B cell (primary cell): ENCODE measurements at regions not wholly inside any gene's neighbourhood (a gene's known extent, or its start where the extent isn't known, plus 50 kb on each side); places are given as distances from the start of the nearest gene placed in this dataset.

Experiments used
- ATAC-seq: fragments of 200-7000 bp; cut with Tn5 transposase; one replicate; pipeline ENCODE4 v1.10.0; 2021; ENCODE audit warnings: low read depth, mild to moderate bottlenecking, moderate number of reproducible peaks, moderate library complexity
- CTCF ChIA-PET: fragments of 350-600 bp; sonication (Branson Sonifier 250); formaldehyde crosslinking; loops from one replicate; lab custom pipeline; 2021; ENCODE audit warnings: antibody characterized with exemption, inconsistent platforms; lab: Charles Lee
- POLR2A ChIA-PET: fragments of 350-600 bp; sonication (Branson Sonifier 250); formaldehyde crosslinking; loops from one replicate; lab custom pipeline; 2021; ENCODE audit warnings: antibody characterized with exemption; lab: Charles Lee
- DNase-seq: peaks from one replicate; pipeline ENCODE4 v3.0.0; 2013
- H2AFZ ChIP-seq: 2 replicates; pipeline ENCODE4 v1.6.1; 2012; ENCODE audit warnings: mild to moderate bottlenecking, low read depth, low read length; ENCODE audit not compliant: insufficient read depth, poor library complexity, severe bottlenecking
- H3K27ac ChIP-seq, 2 donors: 1 replicate in 1 of 2; 2 replicates in 1 of 2; pipeline ENCODE4 v1.5.1; 2012 to 2013; ENCODE audit warnings: low read length in 2 of 2, mild to moderate bottlenecking in 2 of 2, moderate library complexity in 1 of 2
- H3K27me3 ChIP-seq, 4 experiments: fragments of 200-600 bp in 1 of 4; sonication (generic) in 1 of 4; replicated peaks in 1 of 4; 1 replicate in 2 of 4; 2 replicates in 2 of 4; pipeline versions ENCODE4 v1.6.1 to v1.7.0; 2013 to 2016; ENCODE audit warnings: low read length in 3 of 4, mild to moderate bottlenecking in 2 of 4, mixed read lengths in 1 of 4, moderate library complexity in 1 of 4; ENCODE audit not compliant: insufficient read depth in 4 of 4, control insufficient read depth in 3 of 4; ENCODE audit errors: control extremely low read depth in 1 of 4
- H3K36me3 ChIP-seq, 2 experiments: replicated peaks in 1 of 2; 1 replicate in 1 of 2; 2 replicates in 1 of 2; pipeline versions ENCODE4 v1.6.1 to v1.7.1; 2013; ENCODE audit warnings: low read length in 1 of 2; ENCODE audit not compliant: insufficient read depth in 2 of 2, control insufficient read depth in 1 of 2; ENCODE audit errors: control extremely low read depth in 1 of 2, extremely low read depth in 1 of 2
- H3K4me1 ChIP-seq, 2 donors: fragments of 200-600 bp in 1 of 2; sonication (generic) in 1 of 2; 1 replicate in 1 of 2; 2 replicates in 1 of 2; pipeline versions ENCODE4 v1.5.1 to v1.6.1; 2013 to 2017; ENCODE audit warnings: low read length in 2 of 2; ENCODE audit not compliant: control insufficient read depth in 2 of 2, insufficient read depth in 2 of 2
- H3K4me2 ChIP-seq: replicated peaks from 2 replicates; pipeline ENCODE3; 2012; ENCODE audit warnings: mild to moderate bottlenecking, low read depth, low read length; ENCODE audit not compliant: poor library complexity, severe bottlenecking
- H3K4me3 ChIP-seq, 5 experiments: fragments of 200-600 bp in 1 of 5; sonication (generic) in 1 of 5; 1 replicate in 3 of 5; 2 replicates in 2 of 5; pipeline versions ENCODE4 v1.5.1 to v1.7.0; 2011 to 2016; ENCODE audit warnings: low read length in 4 of 5, mild to moderate bottlenecking in 4 of 5, low read depth in 2 of 5, control low read depth in 1 of 5, moderate library complexity in 1 of 5; ENCODE audit not compliant: insufficient read depth in 1 of 5; ENCODE audit errors: control extremely low read depth in 1 of 5, extremely low read depth in 1 of 5
- H3K79me2 ChIP-seq: fragments of 200-600 bp; sonication (generic); one replicate; pipeline ENCODE4 v1.6.0; 2016; ENCODE audit warnings: low read length; ENCODE audit not compliant: control insufficient read depth, insufficient read depth
- H3K9ac ChIP-seq: fragments of 200-600 bp; sonication (generic); 2 replicates; pipeline ENCODE4 v1.6.1; 2017; ENCODE audit warnings: mild to moderate bottlenecking, low read length, moderate library complexity
- H3K9me3 ChIP-seq, 3 donors: one replicate each; pipeline versions ENCODE4 v1.6.1 to v1.7.1; 2013; ENCODE audit warnings: low read length in 2 of 3; ENCODE audit not compliant: control insufficient read depth in 2 of 3, insufficient read depth in 1 of 3; ENCODE audit errors: control extremely low read depth in 1 of 3
- H4K20me1 ChIP-seq: 2 replicates; pipeline ENCODE4 v1.6.0; 2012; ENCODE audit warnings: mild to moderate bottlenecking, low read length; ENCODE audit not compliant: insufficient read depth, control insufficient read depth, poor library complexity, severe bottlenecking
- H3K27ac Mint-ChIP-seq: one replicate; pipeline ENCODE4 v1.8.0; 2021; ENCODE audit warnings: mixed read lengths
- H3K27me3 Mint-ChIP-seq: one replicate; pipeline ENCODE4 v1.8.0; 2021; ENCODE audit warnings: mixed read lengths
- H3K4me1 Mint-ChIP-seq: one replicate; pipeline ENCODE4 v1.8.0; 2021; ENCODE audit warnings: mixed read lengths
- H3K4me3 Mint-ChIP-seq: one replicate; pipeline ENCODE4 v1.8.0; 2021; ENCODE audit warnings: mixed read lengths
- H3K9me3 Mint-ChIP-seq: one replicate; pipeline ENCODE4 v1.8.0; 2022; ENCODE audit warnings: mixed read lengths; ENCODE audit not compliant: insufficient read depth
- CTCF ChIP-seq: fragments of 200-600 bp; IDR thresholded peaks from one replicate; pipeline ENCODE4 v1.8.0; 2022; ENCODE audit warnings: antibody characterized with exemption, mild to moderate bottlenecking
- EZH2 ChIP-seq: IDR thresholded peaks from 2 replicates; pipeline ENCODE4 v1.6.1; 2012; ENCODE audit warnings: borderline replicate concordance, low read depth, mild to moderate bottlenecking, moderate library complexity, low read length; ENCODE audit not compliant: insufficient read depth, poor library complexity, severe bottlenecking
- WGBS: methylation state at CpG from one replicate; pipeline ENCODE4 v1.1.5; 2013; ENCODE audit warnings: missing lambda C conversion rate; ENCODE audit not compliant: insufficient coverage; 5-methylcytosine and 5-hydroxymethylcytosine counted together
- intact Hi-C: fragments of 100-400 bp; cut with micrococcal nuclease; formaldehyde crosslinking; loops from one replicate; pipeline ENCODE4 v1.10.0; 2022

GRCh38 chr2:4753721-4754120 is 938.5 kb upstream of the SOX11 start:
- no peak for ATAC-seq
- 100% methylated on average over 3 of the region's 4 CpGs for WGBS
- no peaks in the 10 kb centered on the region for H3K79me2 ChIP-seq
- H3K4me2 ChIP-seq = no peak overlapping the region
- H3K27ac Mint-ChIP-seq = no peak overlapping the region
- no peaks in the 10 kb centered on the region for H3K4me1 Mint-ChIP-seq
- CTCF ChIA-PET = interaction anchor here (0.6 kb wide), 1 partner anchor 10 kb away, joined by 3 read pairs; no protein-coding TSS in a partner anchor
- H3K4me1 ChIP-seq = no peaks in the 10 kb centered on the region
- H3K27me3 Mint-ChIP-seq = no peaks in the 10 kb centered on the region
- no peaks in the 10 kb centered on the region for H3K36me3 ChIP-seq
- DNase-seq = no peak
- H3K4me3 ChIP-seq = no peak overlapping the region
- no peaks in the 10 kb centered on the region for H4K20me1 ChIP-seq
- no peaks in the 10 kb centered on the region for H3K9me3 ChIP-seq
- no peak overlapping the region for H2AFZ ChIP-seq
- POLR2A ChIA-PET = no interaction called here
- peaks cover 3% of the 10 kb centered on the region for H3K9me3 Mint-ChIP-seq
- H3K27me3 ChIP-seq = no peaks in the 10 kb centered on the region
- TF ChIP-seq EZH2 (no peak), CTCF (no peak)
- H3K27ac ChIP-seq = no peak overlapping the region
- H3K4me3 Mint-ChIP-seq = no peak overlapping the region
- H3K9ac ChIP-seq = no peak overlapping the region
- intact Hi-C loops = no loop called here

GRCh38 chr2:4762951-4763376 is 929.2 kb upstream of the SOX11 start:
- TF ChIP-seq EZH2 = no peak
- no peak for TF ChIP-seq CTCF
- Histone ChIP-seq H2AFZ (no peak overlapping the region), H3K4me1 (no peaks in the 10 kb centered on the region), H3K27me3 (no peaks in the 10 kb centered on the region), H3K4me3 (no peak overlapping the region), H3K27ac (no peak overlapping the region), H4K20me1 (no peaks in the 10 kb centered on the region), H3K79me2 (no peaks in the 10 kb centered on the region), H3K9me3 (peaks cover 0 to 5% (median 3%) of the 10 kb centered on the region in 3 donors), H3K9ac (no peak overlapping the region), H3K36me3 (no peaks in the 10 kb centered on the region), H3K4me2 (no peak overlapping the region)
- peaks cover 3% of the 10 kb centered on the region for H3K9me3 Mint-ChIP-seq
- intact Hi-C loops = no loop called here
- 8% methylated on average over 2 of the region's 4 CpGs for WGBS
- H3K4me3 Mint-ChIP-seq = no peak overlapping the region
- POLR2A ChIA-PET = no interaction called here
- ATAC-seq = no peak
- no peaks in the 10 kb centered on the region for H3K27me3 Mint-ChIP-seq
- no peak overlapping the region for H3K27ac Mint-ChIP-seq
- CTCF ChIA-PET = interaction anchor here (0.6 to 0.7 kb wide), 2 partner anchors 9 to 1836 kb away, joined by 3 to 5 read pairs; no protein-coding TSS in a partner anchor
- H3K4me1 Mint-ChIP-seq = no peaks in the 10 kb centered on the region
- no peak for DNase-seq
